ENCODE measurements at regions not wholly inside any gene's neighbourhood (a gene's known extent, or its start where the extent isn't known, plus 50 kb on each side); places are given as distances from the start of the nearest gene placed in this dataset.

DNA sequence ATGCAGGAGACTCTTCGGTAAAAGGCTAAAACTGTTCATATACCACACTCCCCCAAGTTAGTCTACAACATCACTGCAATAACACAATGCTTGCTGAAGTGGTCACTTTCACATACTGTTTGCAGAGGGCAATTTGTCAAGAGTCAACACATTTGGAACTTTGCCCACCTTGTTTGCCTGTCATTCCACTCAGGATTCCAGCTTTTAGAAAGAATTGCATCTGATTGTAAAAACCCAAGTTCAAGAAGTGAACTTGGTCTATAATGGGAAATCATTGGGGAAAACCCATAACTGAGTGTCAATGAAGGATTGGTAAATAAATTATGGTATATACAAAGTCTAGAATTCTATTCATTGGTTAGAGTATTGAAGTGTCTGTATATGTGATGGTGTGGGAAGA is 120.5 kb downstream of the GADD45G start:
- H3K27ac ChIP-seq (ENCODE audit: control insufficient read depth, insufficient read depth, low read length) = no peak overlapping the region
- H4K20me1 ChIP-seq (ENCODE audit: control insufficient read depth, extremely low read depth, insufficient read depth, low read length) = no peaks in the 10 kb centered on the region
- no peak overlapping the region for H3K4me2 ChIP-seq (ENCODE audit: control insufficient read depth, extremely low read depth, insufficient read depth, low read depth, low read length)
- FAIRE-seq (no peak), DNase-seq (ENCODE audit: low read depth, low spot score) (no peak)
- dilution Hi-C loops (cut with MboI; ENCODE audit: extremely low pct_ligation_motif_present, low sequenced_read_pairs) = no loop called here
- no peak overlapping the region for H3K4me3 ChIP-seq (ENCODE audit: control insufficient read depth in 2 of 3, extremely low read depth in 1 of 3, insufficient read depth in 2 of 3, low read depth in 1 of 3, low read length in 3 of 3)
- no peaks in the 10 kb centered on the region for H3K4me1 ChIP-seq (ENCODE audit: control insufficient read depth, extremely low read depth, insufficient read depth, low read length)
- TF ChIP-seq, protein P1, sequence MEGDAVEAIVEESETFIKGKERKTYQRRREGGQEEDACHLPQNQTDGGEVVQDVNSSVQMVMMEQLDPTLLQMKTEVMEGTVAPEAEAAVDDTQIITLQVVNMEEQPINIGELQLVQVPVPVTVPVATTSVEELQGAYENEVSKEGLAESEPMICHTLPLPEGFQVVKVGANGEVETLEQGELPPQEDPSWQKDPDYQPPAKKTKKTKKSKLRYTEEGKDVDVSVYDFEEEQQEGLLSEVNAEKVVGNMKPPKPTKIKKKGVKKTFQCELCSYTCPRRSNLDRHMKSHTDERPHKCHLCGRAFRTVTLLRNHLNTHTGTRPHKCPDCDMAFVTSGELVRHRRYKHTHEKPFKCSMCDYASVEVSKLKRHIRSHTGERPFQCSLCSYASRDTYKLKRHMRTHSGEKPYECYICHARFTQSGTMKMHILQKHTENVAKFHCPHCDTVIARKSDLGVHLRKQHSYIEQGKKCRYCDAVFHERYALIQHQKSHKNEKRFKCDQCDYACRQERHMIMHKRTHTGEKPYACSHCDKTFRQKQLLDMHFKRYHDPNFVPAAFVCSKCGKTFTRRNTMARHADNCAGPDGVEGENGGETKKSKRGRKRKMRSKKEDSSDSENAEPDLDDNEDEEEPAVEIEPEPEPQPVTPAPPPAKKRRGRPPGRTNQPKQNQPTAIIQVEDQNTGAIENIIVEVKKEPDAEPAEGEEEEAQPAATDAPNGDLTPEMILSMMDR (optimal IDR thresholded peaks at IDR 0.05 in 1 of 3, IDR thresholded peaks at IDR 0.05 in 1 of 3, conservative IDR thresholded peaks at IDR 0.05 in 1 of 3; ENCODE audit: extremely low read depth in 1 of 3, insufficient read depth in 2 of 3, low read length in 3 of 3) = no peak
- no peak for TF ChIP-seq EZH2 (IDR thresholded peaks at IDR 0.05; ENCODE audit: low read length)
- H3K27me3 ChIP-seq (ENCODE audit: control insufficient read depth, extremely low read depth, insufficient read depth, low read length) = no peaks in the 10 kb centered on the region
- H3K9ac ChIP-seq (ENCODE audit: control insufficient read depth, extremely low read depth, insufficient read depth, low read length) = no peak overlapping the region
- H3K36me3 ChIP-seq (ENCODE audit: control insufficient read depth in 2 of 2, extremely low read depth in 1 of 2, insufficient read depth in 2 of 2, low read length in 2 of 2) = no peaks in the 10 kb centered on the region
- no peaks in the 10 kb centered on the region for H3K79me2 ChIP-seq (ENCODE audit: control insufficient read depth, insufficient read depth, low read length)
- no peaks in the 10 kb centered on the region for H3K9me3 ChIP-seq (ENCODE audit: control insufficient read depth, low read depth, low read length)
- H3K9me1 ChIP-seq (ENCODE audit: control insufficient read depth, extremely low read depth, insufficient read depth, low read length) = no peaks in the 10 kb centered on the region
- no peak overlapping the region for H2AFZ ChIP-seq (ENCODE audit: control insufficient read depth, low read length)

GRCh38 chr9:89729954-89730530 is 125.2 kb downstream of the GADD45G start:
- no peaks in the 10 kb centered on the region for H3K9me1 ChIP-seq (ENCODE audit: control insufficient read depth, extremely low read depth, insufficient read depth, low read length)
- TF ChIP-seq, protein P1 (optimal IDR thresholded peaks at IDR 0.05 in 1 of 3, IDR thresholded peaks at IDR 0.05 in 1 of 3, conservative IDR thresholded peaks at IDR 0.05 in 1 of 3; ENCODE audit: extremely low read depth in 1 of 3, insufficient read depth in 2 of 3, low read length in 3 of 3) = no peak
- TF ChIP-seq EZH2 (IDR thresholded peaks at IDR 0.05; ENCODE audit: low read length) = no peak
- no peaks in the 10 kb centered on the region for H3K36me3 ChIP-seq (ENCODE audit: control insufficient read depth in 2 of 2, extremely low read depth in 1 of 2, insufficient read depth in 2 of 2, low read length in 2 of 2)
- H2AFZ ChIP-seq (ENCODE audit: control insufficient read depth, low read length) = no peak overlapping the region
- H3K4me3 ChIP-seq (ENCODE audit: control insufficient read depth in 2 of 3, extremely low read depth in 1 of 3, insufficient read depth in 2 of 3, low read depth in 1 of 3, low read length in 3 of 3) = no peak overlapping the region
- H3K4me2 ChIP-seq (ENCODE audit: control insufficient read depth, extremely low read depth, insufficient read depth, low read depth, low read length) = no peak overlapping the region
- no peaks in the 10 kb centered on the region for H3K9me3 ChIP-seq (ENCODE audit: control insufficient read depth, low read depth, low read length)
- H3K9ac ChIP-seq (ENCODE audit: control insufficient read depth, extremely low read depth, insufficient read depth, low read length) = no peak overlapping the region
- no peaks in the 10 kb centered on the region for H3K79me2 ChIP-seq (ENCODE audit: control insufficient read depth, insufficient read depth, low read length)
- no peak for DNase-seq (ENCODE audit: low read depth, low spot score)
- H3K27ac ChIP-seq (ENCODE audit: control insufficient read depth, insufficient read depth, low read length) = no peak overlapping the region
- no peaks in the 10 kb centered on the region for H4K20me1 ChIP-seq (ENCODE audit: control insufficient read depth, extremely low read depth, insufficient read depth, low read length)
- dilution Hi-C loops (cut with MboI; ENCODE audit: extremely low pct_ligation_motif_present, low sequenced_read_pairs) = no loop called here
- no peak for FAIRE-seq
- peaks cover 3% of the 10 kb centered on the region for H3K27me3 ChIP-seq (ENCODE audit: control insufficient read depth, extremely low read depth, insufficient read depth, low read length)
- no peaks in the 10 kb centered on the region for H3K4me1 ChIP-seq (ENCODE audit: control insufficient read depth, extremely low read depth, insufficient read depth, low read length)

Measured in keratinocyte (primary cell).